C4-2B (cell line): ENCODE measurements at regions not wholly inside any gene's neighbourhood (a gene's known extent, or its start where the extent isn't known, plus 50 kb on each side); places are given as distances from the start of the nearest gene placed in this dataset.

Source experiments
- H3K27ac ChIP-seq: fragments of 450-650 bp; 2 replicates; pipeline ENCODE4 v1.5.1; 2017
- ZFX ChIP-seq: fragments of 450-650 bp; IDR thresholded peaks from 2 replicates; pipeline ENCODE4 v1.6.1; 2017
- TF ChIP-seq, protein P1 (sequence below): fragments of 450-650 bp; conservative IDR thresholded peaks from 2 replicates; pipeline ENCODE4 v1.5.1; 2017; ENCODE audit warnings: mild to moderate bottlenecking

DNA sequence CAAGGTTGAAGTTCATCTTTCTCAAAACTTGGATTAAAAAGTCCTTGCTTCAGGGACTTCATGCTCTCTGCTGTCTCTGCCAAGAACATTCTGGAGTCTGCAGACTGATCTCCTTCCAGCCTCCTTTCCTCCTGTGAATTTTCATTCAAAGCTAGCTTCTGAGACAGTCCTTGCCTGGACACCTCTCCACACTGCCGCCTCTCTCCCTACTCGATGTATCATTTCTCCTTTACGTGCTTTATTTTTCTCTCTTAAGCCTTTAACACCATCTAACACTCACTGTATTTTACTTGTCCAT, 238.8 kb downstream of the COL4A1 start:
- no peak overlapping the region for H3K27ac ChIP-seq
- TF ChIP-seq, protein P1, sequence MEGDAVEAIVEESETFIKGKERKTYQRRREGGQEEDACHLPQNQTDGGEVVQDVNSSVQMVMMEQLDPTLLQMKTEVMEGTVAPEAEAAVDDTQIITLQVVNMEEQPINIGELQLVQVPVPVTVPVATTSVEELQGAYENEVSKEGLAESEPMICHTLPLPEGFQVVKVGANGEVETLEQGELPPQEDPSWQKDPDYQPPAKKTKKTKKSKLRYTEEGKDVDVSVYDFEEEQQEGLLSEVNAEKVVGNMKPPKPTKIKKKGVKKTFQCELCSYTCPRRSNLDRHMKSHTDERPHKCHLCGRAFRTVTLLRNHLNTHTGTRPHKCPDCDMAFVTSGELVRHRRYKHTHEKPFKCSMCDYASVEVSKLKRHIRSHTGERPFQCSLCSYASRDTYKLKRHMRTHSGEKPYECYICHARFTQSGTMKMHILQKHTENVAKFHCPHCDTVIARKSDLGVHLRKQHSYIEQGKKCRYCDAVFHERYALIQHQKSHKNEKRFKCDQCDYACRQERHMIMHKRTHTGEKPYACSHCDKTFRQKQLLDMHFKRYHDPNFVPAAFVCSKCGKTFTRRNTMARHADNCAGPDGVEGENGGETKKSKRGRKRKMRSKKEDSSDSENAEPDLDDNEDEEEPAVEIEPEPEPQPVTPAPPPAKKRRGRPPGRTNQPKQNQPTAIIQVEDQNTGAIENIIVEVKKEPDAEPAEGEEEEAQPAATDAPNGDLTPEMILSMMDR: no peak
- no peak for TF ChIP-seq ZFX

- TF ChIP-seq, protein P1: no peak
- TF ChIP-seq ZFX: no peak
- H3K27ac ChIP-seq: no peak overlapping the region
These were observed 239.4 kb downstream of the COL4A1 start for GRCh38 chr13:110067355-110068175.

GRCh38 chr13:110065780-110066179, 241.2 kb downstream of the COL4A1 start:
- H3K27ac ChIP-seq: no peak overlapping the region
- TF ChIP-seq, protein P1: no peak
- no peak for TF ChIP-seq ZFX

DNA sequence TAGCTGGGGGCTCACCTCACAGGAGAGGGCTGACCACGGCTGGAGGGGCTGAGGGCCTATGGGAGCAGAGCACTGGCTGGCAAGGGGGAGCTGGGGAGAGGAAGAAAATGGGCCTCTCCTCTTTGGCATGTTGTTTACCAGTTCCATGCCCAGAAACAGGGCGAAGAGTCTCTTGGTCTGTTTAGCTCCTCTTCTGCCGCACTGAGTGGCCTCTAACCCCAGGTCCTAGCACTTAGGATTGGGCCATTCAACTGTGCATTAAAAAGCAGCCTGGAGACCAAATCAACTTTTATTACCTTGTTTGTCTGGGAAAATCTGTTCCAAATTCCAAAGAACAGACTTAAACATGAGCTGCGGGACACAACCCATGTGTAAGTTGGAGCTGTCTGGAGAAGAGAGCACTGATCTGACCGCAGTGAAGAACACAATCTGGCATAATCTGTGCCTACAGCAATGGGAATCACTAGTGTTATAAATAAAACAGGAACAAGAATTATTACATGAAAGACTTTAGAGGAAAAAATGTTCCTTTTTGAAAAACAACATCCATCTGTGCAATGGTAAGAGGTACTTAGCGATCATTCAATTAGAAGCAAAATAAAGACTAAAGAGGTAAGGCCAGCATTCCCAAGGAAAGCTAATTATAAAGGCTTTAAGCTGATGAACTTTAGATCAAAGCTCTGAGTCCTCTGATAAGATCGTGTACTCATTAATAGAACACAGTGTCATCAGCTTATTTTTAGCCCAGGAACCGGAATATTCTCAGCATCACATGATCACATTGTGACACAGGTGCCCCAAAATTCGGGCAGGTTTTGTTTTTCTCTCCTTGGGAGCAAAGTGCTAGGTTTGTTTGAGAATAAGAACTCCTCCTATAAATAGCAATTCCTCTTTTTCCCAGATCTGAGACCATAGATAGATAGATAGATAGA, 243.2 kb downstream of the COL4A1 start:
- TF ChIP-seq, protein P1: no peak
- no peak for TF ChIP-seq ZFX
- H3K27ac ChIP-seq: no peak overlapping the region

GRCh38 chr13:110062777-110063442, 244.0 kb downstream of the COL4A1 start:
- no peak for TF ChIP-seq ZFX
- TF ChIP-seq, protein P1: no peak
- no peak overlapping the region for H3K27ac ChIP-seq

GRCh38 chr13:110062077-110062776, 244.7 kb downstream of the COL4A1 start:
- no peak for TF ChIP-seq ZFX
- TF ChIP-seq, protein P1: no peak
- no peak overlapping the region for H3K27ac ChIP-seq
